ENCODE measurements at regions not wholly inside any gene's neighbourhood (a gene's known extent, or its start where the extent isn't known, plus 50 kb on each side); places are given as distances from the start of the nearest gene placed in this dataset.
"Not testable (repeated sequence)": the region's sequence is repeated elsewhere in the genome, so short reads cannot be mapped to it uniquely, and the experiment has no call there.

- no peaks in the 10 kb centered on the region for H3K4me1 ChIP-seq (ENCODE audit: control insufficient read depth in 1 of 2, insufficient read depth in 1 of 2, low read depth in 1 of 2, low read length in 1 of 2)
- H3K27me3 ChIP-seq: peaks cover 89% of the 10 kb centered on the region
- H3K36me3 ChIP-seq: no peaks in the 10 kb centered on the region
- TF ChIP-seq, protein P1, sequence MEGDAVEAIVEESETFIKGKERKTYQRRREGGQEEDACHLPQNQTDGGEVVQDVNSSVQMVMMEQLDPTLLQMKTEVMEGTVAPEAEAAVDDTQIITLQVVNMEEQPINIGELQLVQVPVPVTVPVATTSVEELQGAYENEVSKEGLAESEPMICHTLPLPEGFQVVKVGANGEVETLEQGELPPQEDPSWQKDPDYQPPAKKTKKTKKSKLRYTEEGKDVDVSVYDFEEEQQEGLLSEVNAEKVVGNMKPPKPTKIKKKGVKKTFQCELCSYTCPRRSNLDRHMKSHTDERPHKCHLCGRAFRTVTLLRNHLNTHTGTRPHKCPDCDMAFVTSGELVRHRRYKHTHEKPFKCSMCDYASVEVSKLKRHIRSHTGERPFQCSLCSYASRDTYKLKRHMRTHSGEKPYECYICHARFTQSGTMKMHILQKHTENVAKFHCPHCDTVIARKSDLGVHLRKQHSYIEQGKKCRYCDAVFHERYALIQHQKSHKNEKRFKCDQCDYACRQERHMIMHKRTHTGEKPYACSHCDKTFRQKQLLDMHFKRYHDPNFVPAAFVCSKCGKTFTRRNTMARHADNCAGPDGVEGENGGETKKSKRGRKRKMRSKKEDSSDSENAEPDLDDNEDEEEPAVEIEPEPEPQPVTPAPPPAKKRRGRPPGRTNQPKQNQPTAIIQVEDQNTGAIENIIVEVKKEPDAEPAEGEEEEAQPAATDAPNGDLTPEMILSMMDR (IDR thresholded peaks at IDR 0.05): no peak
- H3K4me3 ChIP-seq (ENCODE audit: low read depth in 1 of 2, low read length in 1 of 2): no peak overlapping the region
- H3K27ac ChIP-seq: no peak overlapping the region
- H3K9me3 ChIP-seq: no peaks in the 10 kb centered on the region
Measured at GRCh38 chr10:117763528-117763927, 221.0 kb downstream of the EMX2 start.

DNA sequence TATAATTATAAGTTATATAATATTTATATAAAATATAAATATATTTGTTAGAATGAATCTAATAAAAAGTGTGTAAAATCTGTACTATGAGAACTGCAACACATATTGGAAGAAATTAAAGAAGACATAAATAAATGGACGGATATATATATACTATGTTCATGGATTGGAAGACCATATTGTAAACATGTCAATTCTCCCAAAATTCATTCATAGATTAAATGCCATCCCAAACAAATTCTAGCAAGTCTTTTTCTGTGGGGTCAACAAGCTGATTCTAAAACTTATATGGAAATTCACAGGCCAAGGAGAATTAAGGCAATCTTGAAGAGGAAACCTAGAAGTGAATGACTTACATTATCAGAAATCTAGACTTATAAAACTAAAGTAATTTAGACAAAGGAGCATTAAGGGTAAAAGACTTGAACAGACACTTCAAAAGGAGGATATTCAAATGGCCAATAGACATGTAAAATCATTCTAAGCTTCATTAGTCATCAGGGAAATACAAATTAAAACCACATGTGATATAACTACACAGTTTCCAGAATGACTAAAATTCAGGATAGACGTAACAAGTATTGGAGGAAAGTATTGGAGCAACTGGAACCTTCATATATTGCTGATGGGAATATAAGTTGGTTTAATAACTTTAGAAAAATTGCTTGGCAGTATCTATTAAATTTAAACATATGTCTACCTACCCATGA, 225.9 kb downstream of the EMX2 start:
- H3K27me3 ChIP-seq: peaks cover 91% of the 10 kb centered on the region
- H3K36me3 ChIP-seq: no peaks in the 10 kb centered on the region
- H3K4me3 ChIP-seq (ENCODE audit: low read depth in 1 of 2, low read length in 1 of 2): no peak overlapping the region
- no peaks in the 10 kb centered on the region for H3K4me1 ChIP-seq (ENCODE audit: control insufficient read depth in 1 of 2, insufficient read depth in 1 of 2, low read depth in 1 of 2, low read length in 1 of 2)
- no peaks in the 10 kb centered on the region for H3K9me3 ChIP-seq
- H3K27ac ChIP-seq: no peak overlapping the region
- TF ChIP-seq, protein P1 (IDR thresholded peaks at IDR 0.05): no peak

DNA sequence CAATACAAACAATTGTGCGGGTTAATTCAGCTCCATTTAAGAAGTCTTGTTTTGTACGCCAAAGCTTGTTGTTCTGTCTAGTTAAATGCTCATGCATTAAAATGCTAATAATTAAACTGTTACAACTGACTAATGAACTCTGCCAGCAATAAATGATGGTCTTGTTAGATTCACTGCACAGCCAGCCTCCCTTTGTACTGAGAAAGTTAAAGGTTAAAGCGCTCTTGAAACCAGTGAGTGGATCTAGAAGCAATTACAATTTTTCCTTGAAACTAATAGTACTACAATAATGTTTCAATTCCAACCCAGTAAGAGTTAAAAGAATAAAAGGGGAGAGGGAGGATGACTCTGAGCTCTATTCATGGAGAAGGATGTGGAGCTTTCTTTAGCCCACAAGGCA, 233.0 kb downstream of the EMX2 start:
- no peak overlapping the region for H3K27ac ChIP-seq
- H3K4me1 ChIP-seq (ENCODE audit: control insufficient read depth in 1 of 2, insufficient read depth in 1 of 2, low read depth in 1 of 2, low read length in 1 of 2): no peaks in the 10 kb centered on the region
- peaks cover 61% of the 10 kb centered on the region for H3K27me3 ChIP-seq
- H3K4me3 ChIP-seq (ENCODE audit: low read depth in 1 of 2, low read length in 1 of 2): no peak overlapping the region
- no peaks in the 10 kb centered on the region for H3K36me3 ChIP-seq
- no peaks in the 10 kb centered on the region for H3K9me3 ChIP-seq
- TF ChIP-seq, protein P1 (IDR thresholded peaks at IDR 0.05): no peak

DNA sequence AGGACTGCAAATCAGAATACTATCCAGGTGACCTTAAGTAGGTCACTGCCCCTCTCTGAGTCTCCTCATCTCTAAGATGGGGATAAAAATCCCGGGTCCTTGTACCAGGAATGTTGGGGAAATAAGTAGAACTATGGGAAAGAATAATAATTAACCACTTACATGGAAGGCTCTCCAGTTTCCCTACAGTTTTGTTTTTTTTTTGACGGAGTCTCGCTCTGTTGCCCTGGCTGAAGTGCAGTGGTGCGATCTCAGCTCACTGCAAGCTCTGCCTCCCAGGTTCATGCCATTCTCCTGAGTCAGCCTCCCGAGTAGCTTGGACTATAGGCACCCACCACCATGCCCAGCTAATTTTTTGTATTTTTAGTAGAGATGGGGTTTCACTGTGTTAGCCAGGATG, 234.7 kb downstream of the EMX2 start:
- not testable (repeated sequence) for H3K27ac ChIP-seq; H3K4me3 ChIP-seq (ENCODE audit: low read depth in 1 of 2, low read length in 1 of 2); H3K9me3 ChIP-seq; H3K36me3 ChIP-seq; H3K4me1 ChIP-seq (ENCODE audit: control insufficient read depth in 1 of 2, insufficient read depth in 1 of 2, low read depth in 1 of 2, low read length in 1 of 2)
- H3K27me3 ChIP-seq: peaks cover 52% of the 10 kb centered on the region

GRCh38 chr10:117778241-117778640, 235.7 kb downstream of the EMX2 start:
- Histone ChIP-seq H3K4me1 (ENCODE audit: control insufficient read depth in 1 of 2, insufficient read depth in 1 of 2, low read depth in 1 of 2, low read length in 1 of 2) (no peaks in the 10 kb centered on the region), H3K4me3 (ENCODE audit: low read depth in 1 of 2, low read length in 1 of 2) (no peak overlapping the region), H3K27ac (no peak overlapping the region), H3K27me3 (peaks cover 46% of the 10 kb centered on the region), H3K36me3 (no peaks in the 10 kb centered on the region), H3K9me3 (no peaks in the 10 kb centered on the region)
- TF ChIP-seq, protein P1 (IDR thresholded peaks at IDR 0.05): no peak

- no peaks in the 10 kb centered on the region for H3K36me3 ChIP-seq
- H3K4me1 ChIP-seq (ENCODE audit: control insufficient read depth in 1 of 2, insufficient read depth in 1 of 2, low read depth in 1 of 2, low read length in 1 of 2): no peaks in the 10 kb centered on the region
- H3K4me3 ChIP-seq (ENCODE audit: low read depth in 1 of 2, low read length in 1 of 2): no peak overlapping the region
- peaks cover 36% of the 10 kb centered on the region for H3K27me3 ChIP-seq
- TF ChIP-seq, protein P1 (IDR thresholded peaks at IDR 0.05): no peak
- no peak overlapping the region for H3K27ac ChIP-seq
- no peaks in the 10 kb centered on the region for H3K9me3 ChIP-seq
Measured at GRCh38 chr10:117780411-117780810, 237.9 kb downstream of the EMX2 start.
